H54 (cell line): ENCODE measurements at regions not wholly inside any gene's neighbourhood (a gene's known extent, or its start where the extent isn't known, plus 50 kb on each side); places are given as distances from the start of the nearest gene placed in this dataset.

ENCODE experiments used
- DNase-seq: peaks from one replicate; pipeline ENCODE4 v3.0.0; 2011; ENCODE audit warnings: low spot score, mixed read lengths; ENCODE audit not compliant: insufficient read length
- FAIRE-seq: peaks from 3 replicates; lab custom pipeline; 2011; peaks lifted over from hg19 to GRCh38; lab: Jason Lieb, UNC
- POLR2A ChIP-seq: IDR thresholded peaks from 2 replicates; pipeline ENCODE4 v1.6.1; 2011; ENCODE audit warnings: low read depth, mild to moderate bottlenecking, low read length

DNA sequence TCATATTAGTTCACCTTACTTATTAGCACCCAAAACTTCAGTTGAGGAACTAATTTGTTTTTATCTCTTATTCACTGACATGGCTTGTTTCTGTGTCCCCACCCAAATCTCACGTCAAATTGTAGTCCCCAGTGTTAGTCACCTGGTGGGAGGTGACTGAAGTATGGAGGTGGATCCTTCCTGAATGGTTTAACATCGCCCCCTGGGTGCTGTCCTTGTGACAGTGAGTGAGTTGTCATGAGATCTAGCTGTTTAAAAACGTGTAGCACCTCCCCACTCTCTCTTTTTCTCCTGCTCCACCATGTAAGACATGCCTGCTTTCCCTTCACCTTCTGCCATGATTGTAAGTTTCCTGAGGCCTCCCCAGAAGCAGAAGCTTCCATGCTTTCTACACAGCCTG lies 75.0 kb upstream of the HECTD2 start:
- DNase-seq, result no peak

DNA sequence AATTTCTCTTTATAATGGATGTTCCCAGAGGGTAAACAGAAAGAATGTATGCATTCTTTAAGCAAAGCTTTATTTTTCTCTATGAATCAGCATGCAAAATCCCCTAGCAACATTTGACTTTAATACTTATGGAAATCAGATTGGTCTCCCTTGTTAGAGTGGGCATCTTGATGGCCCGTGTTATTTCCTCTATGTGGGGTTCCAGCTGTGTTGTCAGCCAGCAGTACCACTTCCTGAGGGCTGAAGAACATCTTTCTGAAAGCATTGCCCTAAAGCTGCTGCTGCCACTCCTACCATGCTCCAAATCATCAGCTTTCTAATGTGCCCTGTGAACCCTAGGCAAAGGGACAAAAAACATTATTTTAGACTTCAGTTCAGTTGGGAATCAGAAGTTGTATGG lies 70.4 kb upstream of the HECTD2 start:
- no peak for FAIRE-seq
- TF ChIP-seq POLR2A, result no peak
- no peak for DNase-seq

More for the DNA sequence above, 75.0 kb upstream of the HECTD2 start:
- FAIRE-seq, result peak; percentile 30
- TF ChIP-seq POLR2A, result no peak

DNA sequence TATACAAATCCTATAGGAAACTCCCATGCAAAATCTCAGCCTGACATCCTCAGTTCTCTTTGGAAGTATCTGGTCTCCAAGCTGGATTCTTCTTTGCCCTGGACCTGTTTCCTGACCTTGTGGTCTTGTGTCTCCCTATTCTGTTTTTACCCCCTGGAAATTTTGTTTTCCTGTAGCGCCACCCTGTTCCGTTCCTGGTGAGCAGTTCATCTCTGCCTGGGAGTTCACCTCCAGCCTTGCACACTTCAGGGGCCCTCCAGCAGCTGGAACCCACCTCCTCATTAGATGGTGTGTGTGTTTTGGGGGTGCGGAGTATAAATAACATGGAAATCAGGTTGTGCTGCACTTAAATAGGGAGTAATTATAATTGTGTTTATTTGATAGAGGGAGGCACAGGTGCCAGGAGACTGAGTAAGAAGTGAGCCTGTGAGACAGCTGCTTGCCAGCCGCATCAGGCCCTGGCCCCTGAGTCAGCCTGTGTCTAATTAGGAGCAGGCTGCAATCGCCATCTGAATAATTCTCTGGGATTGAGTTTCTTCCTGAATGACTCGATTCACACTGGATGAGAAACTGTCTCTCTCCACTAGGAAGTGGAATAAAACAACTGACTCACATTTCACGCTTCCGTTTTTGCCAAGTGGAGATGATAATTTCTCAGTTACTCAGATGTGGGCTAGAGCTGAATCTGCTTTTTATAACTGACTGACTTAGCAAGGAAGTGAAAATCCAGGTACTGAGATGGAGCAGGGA lies 69.4 kb upstream of the HECTD2 start:
- FAIRE-seq, result peak; percentile 96
- DNase-seq, result peak; percentile 49
- no peak for TF ChIP-seq POLR2A

DNA sequence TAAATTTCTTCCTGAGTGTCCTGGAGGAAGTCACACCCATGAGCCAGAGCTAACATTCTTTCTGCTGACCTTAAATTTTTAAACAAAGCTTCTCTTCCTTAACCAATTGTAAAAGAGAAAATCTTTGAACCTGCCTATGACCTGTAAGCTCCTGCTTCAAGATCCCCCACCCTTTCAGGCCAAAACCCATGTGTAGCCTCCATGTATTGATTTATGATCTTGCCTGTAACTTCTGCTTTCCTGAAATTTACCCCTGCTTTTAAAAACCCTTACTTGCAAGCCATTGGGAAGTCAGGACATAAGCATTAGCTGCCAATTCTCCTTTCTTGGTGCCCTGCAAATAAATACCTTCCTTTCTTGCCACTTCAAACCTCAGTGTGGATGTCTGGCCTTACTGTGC lies 68.5 kb upstream of the HECTD2 start:
- FAIRE-seq, result no peak
- TF ChIP-seq POLR2A, result no peak
- no peak for DNase-seq

DNA sequence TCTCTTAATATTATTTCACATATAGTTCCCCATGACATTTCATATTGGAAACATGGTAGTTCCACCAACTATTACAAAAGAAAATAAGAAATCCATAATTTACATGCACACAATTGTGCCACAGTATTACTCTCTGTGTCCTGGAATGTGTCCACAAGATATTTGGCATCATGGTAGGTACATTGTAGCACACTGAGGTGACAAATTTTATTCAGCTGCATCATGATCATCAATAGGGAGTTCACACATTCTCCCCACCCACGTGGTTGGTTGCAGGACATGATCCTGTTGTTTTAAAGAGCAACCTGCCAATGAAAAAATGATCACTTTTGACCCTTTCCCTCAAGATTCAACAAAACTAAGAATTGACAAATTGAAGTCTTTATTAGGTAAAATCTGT lies 67.1 kb upstream of the HECTD2 start:
- no peak for TF ChIP-seq POLR2A
- FAIRE-seq, result no peak
- DNase-seq, result no peak

DNA sequence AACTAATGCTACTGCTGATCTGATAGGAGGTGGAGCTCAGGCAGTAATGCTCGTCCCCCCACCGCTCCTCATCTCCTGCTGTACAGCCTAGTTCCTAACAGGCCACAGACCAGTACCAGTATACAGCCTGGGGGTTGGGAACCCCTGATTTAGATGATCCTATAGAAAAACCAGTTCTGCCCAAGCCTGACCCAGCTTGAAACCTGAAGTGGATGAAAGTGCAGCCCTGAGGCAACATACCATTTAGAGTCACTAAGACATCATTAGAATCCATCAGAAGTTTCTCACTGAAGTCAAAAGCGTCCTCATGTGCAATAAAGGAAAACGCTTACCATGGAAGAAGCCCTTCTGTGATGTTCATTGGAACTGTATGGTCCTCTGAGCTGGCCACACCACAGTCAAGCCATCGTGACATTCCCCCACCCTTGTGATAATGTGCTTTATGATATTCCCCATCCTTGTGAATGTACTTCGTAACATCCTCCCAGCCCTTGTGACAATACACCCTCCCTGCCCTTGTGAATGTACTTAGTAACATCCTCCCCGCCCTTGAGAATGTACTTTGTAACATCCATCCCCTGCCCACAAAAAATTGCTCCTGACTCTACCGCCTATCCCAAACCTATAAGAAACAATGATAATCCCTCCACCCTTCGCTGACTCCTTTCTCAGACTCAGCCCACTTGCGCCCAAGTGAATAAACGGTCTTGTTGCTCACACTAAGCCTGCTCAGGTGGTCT lies 65.9 kb upstream of the HECTD2 start:
- FAIRE-seq (no peak), DNase-seq (no peak)
- TF ChIP-seq POLR2A, result no peak

DNA sequence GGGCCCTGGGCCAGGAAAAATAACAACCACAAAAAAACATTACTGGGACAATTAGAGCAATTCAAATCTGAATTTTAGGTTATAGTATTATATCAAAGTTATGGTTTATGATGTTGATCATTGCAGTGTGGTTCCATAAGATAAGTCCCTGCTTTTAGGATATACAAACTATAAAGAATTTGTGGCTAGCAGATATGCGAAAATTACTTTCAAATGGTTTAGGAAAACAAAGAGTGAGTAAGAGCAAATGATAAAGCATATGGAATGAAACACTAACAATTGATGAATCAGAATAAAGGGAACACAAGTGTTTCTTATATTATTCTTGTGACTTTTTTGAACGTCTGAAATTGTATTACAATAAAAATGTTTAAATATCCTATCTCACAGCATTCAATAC lies 64.4 kb upstream of the HECTD2 start:
- FAIRE-seq, result no peak
- TF ChIP-seq POLR2A, result no peak

DNA sequence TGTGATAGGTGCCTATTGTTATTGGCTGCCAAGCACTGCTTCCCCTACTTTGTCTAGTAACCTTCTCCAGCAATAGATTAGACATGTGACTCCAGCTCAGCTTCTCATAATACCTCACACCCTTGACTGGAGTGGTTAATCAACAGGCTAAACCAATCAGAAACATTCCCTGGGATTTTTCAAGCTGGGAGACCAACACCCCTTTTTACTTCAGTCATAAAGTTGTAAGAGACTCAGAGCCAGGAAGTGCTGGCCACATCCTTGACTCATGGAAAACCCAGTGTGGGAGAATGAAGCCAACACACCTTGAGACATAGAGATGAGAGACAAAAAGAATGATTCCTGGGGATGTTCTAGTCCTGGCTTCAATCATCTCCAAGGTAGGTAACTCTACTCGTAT lies 62.6 kb upstream of the HECTD2 start:
- TF ChIP-seq POLR2A, result no peak
- FAIRE-seq (no peak), DNase-seq (no peak)

More for the DNA sequence above, 64.4 kb upstream of the HECTD2 start:
- no peak for DNase-seq

DNA sequence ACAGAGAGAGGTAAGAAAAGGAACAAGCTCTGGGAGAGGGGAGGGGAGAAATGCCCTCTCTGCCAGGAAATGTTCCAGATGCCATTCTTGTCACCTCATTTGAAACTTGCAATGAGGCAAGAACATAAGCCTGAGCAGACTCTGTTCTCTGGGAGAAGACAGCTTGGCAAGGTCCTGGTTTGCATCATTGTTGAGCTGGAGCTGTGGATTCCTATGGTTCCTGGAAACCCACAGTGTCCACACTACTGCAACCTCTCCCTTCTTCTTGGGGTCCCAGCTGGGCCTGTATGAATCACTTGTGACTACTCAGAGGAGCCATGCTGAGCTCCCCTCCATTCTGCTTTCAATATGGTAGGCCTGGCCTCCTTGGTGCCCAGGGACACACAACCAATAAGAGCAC lies 60.8 kb upstream of the HECTD2 start:
- TF ChIP-seq POLR2A, result no peak
- FAIRE-seq (peak; percentile 92), DNase-seq (peak; percentile 29)

DNA sequence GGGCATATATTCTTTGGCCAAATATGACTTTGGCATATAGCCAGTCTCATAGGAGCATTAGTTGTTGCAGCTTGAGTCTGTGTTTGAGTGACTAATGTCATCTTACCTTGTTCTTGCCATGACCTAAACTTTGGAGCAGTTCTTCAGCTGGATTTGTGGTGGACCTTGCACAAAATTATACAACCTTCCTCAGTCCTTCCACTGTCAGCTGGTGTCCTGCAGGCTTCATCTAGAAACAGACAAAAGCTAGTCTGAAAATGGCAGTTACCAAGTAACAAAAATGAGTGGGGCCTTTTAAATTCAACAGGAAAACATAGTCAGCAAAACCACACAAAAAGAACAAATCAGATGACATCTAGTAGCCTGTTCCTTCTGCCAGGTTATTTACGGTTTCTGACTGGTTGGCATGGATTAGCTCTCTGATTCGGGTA lies 59.5 kb upstream of the HECTD2 start:
- DNase-seq, result no peak
- no peak for TF ChIP-seq POLR2A
- peak; percentile 64 for FAIRE-seq

DNA sequence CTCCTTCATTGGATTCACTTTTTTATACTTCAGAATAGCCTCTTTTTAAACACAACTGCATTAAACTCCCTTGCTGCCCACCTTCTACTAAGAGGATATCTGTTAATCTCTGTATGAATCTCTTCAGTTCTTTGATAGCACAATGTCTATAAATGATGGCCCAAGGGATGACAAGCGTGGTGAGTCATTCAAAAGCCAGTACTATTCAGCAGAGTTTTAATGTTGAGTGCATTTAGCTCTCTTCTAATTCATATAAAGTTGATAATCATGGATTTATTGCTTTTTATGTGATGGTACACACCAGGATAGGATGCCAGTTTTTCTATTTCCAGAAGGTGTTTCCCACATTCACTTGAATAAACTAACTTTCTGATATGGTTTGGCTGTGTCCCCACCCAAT lies 57.4 kb upstream of the HECTD2 start:
- no peak for TF ChIP-seq POLR2A
- FAIRE-seq, result peak; percentile 57
- DNase-seq, result no peak

DNA sequence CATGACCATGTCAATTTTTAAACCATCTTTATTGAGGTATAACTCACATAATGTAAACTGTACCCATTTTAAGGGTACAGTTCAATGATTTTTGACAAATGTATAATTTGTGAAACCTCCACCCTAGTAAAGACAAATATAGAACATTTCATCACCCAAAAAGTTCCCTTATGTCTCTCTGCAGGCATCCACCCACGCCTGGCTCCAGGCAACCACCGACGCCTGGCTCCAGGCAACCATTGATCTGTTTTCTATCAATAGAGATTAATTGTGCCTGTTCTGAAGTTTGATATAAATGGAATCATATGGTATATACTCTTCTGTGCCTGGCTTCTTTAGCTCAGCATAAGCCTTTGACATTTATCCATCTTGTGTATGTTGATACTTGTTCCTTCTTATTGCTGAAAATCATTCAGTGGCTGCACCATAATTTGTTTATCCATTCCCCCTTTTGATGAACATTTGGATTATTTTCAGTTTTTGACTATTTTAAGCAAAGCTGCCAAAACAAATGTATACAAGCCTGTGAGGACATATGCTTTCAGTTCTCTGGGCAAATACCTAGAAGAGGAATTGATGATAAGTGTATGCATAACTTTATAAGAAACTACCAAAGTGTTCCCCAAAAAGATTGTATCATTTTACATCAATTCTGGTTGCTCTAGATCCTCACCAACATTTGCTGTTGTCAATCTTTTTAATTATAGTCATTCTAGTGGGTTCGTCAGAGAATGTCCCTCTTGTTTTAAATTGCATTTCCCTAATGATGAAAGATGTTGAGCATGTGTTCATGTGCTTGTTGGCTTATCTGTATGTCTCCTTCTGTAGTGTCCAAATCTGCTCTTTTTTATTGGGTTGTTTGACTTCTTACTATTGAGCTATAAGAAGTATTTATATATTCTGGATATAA lies 55.7 kb upstream of the HECTD2 start:
- no peak for TF ChIP-seq POLR2A
- DNase-seq (no peak), FAIRE-seq (peak; percentile 11)

DNA sequence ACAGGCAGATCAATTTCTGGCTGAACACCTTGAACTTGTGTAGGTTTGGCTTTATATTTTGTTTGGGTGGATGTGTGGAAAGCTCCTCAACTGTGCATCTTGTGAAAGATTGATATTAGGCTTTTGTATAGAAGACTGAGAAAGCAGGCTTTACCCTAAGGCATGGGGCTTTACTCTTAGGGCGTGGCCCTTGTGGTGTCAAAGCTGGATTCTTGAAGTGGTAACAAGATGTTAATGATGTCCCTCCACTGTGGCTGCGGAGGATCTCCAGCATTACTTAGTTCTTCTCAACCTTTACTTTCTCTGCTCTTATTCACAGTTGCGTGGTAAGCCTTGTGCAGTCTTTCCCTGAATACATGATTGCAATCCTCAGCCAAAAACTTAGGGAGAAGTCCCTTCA lies 54.1 kb upstream of the HECTD2 start:
- TF ChIP-seq POLR2A, result no peak
- no peak for FAIRE-seq
- DNase-seq, result no peak

DNA sequence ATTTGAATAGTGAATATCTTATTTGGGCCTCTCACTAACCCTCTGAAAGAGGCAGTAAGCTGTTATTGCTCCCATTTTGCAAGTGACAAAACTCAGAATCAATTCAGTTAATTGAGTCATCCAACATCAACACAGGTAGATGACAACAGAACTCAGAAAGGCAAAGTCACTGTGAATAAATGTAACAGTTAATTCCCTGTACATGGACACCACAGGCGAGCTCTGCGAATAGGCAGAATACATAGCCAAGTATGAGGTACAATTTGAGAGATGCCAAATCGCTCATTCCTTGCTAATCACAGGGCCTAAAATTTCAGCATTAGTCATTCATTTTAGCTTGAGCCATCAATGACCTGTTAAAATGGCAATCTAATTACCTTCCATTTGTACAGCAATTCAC lies 52.6 kb upstream of the HECTD2 start:
- no peak for FAIRE-seq
- TF ChIP-seq POLR2A, result no peak
- no peak for DNase-seq
